A549 (cell line): ENCODE measurements at regions not wholly inside any gene's neighbourhood (a gene's known extent, or its start where the extent isn't known, plus 50 kb on each side); places are given as distances from the start of the nearest gene placed in this dataset.

Experiments
- ATAC-seq, 2 experiments: fragments of 200-7000 bp in 1 of 2; fragments of >200 bp in 1 of 2; cut with Nextera tagmentation in 1 of 2; cut with Tn5 transposase in 1 of 2; 3 replicates each; pipeline versions ENCODE4 v1.8.0 to v1.9.1; 2018 to 2020; ENCODE audit warnings: mild to moderate bottlenecking in 1 of 2, moderate library complexity in 1 of 2
- CTCF ChIA-PET: fragments of 300-600 bp; sonication (Branson Sonifier 250); formaldehyde crosslinking; extraction: SDS; loops from one replicate; lab custom pipeline; 2021; ENCODE audit warnings: antibody characterized with exemption, inconsistent platforms; lab: Yijun Ruan, JAX
- POLR2A ChIA-PET: fragments of 350-600 bp; formaldehyde crosslinking; extraction: SDS; loops from one replicate; lab custom pipeline; 2021; ENCODE audit warnings: antibody characterized with exemption, inconsistent platforms; lab: Yijun Ruan, JAX
- DNase-seq, 2 experiments: peaks; one replicate each; pipeline versions ENCODE4 v3.0.0 to v3.0.0-alpha.2; 2011 to 2016; ENCODE audit warnings: low read depth in 1 of 2, low spot score in 1 of 2
- FAIRE-seq: peaks from 2 replicates; lab custom pipeline; 2011; peaks lifted over from hg19 to GRCh38; lab: Jason Lieb, UNC
- H3K27ac ChIP-seq, 2 experiments: fragments of >200 bp; sonication (Bioruptor Twin); formaldehyde crosslinking; 3 replicates each; pipeline ENCODE4 v1.5.1; 2016 to 2017
- H3K4me1 ChIP-seq: fragments of >200 bp; sonication (Bioruptor Twin); formaldehyde crosslinking; 3 replicates; pipeline ENCODE4 v1.6.1; 2016
- H3K4me2 ChIP-seq: fragments of >200 bp; sonication (Bioruptor Twin); formaldehyde crosslinking; 3 replicates; pipeline ENCODE4 v1.6.1; 2016
- H3K4me3 ChIP-seq: fragments of >200 bp; sonication (Bioruptor Twin); formaldehyde crosslinking; 3 replicates; pipeline ENCODE4 v1.5.1; 2016
- H3K9me3 ChIP-seq: fragments of >200 bp; sonication (Bioruptor Twin); formaldehyde crosslinking; 3 replicates; pipeline ENCODE4 v1.6.1; 2016
- CBX8 ChIP-seq: fragments of 200-600 bp; sonication (generic); IDR thresholded peaks from 2 replicates; pipeline ENCODE4 v1.6.1; 2016
- HOXB5 ChIP-seq: fragments of 250-450 bp; sonication (Bioruptor Pico); IDR thresholded peaks from 2 replicates; pipeline ENCODE4 v1.5.0; 2020; ENCODE audit warnings: mild to moderate bottlenecking, moderate library complexity
- MAFK ChIP-seq: fragments of 450-650 bp; IDR thresholded peaks from 2 replicates; pipeline ENCODE4 v1.6.1; 2014; ENCODE audit not compliant: partially characterized antibody
- MYC ChIP-seq: IDR thresholded peaks from 2 replicates; pipeline ENCODE4 v1.6.1; 2012; ENCODE audit warnings: mild to moderate bottlenecking, inconsistent platforms, low read length, improper control_type of control experiment, borderline replicate concordance
- POLR2AphosphoS2 ChIP-seq: conservative IDR thresholded peaks from 2 replicates; pipeline ENCODE4 v1.6.1; 2012; ENCODE audit warnings: low read length, improper control_type of control experiment, inconsistent platforms
- RAD21 ChIP-seq, 2 experiments: fragments of >200 bp in 1 of 2; sonication (Bioruptor Twin) in 1 of 2; formaldehyde crosslinking in 1 of 2; IDR thresholded peaks in 1 of 2; conservative IDR thresholded peaks in 1 of 2; 2 replicates in 1 of 2; 3 replicates in 1 of 2; pipeline ENCODE4 v1.6.1; 2012 to 2018; ENCODE audit warnings: inconsistent platforms in 1 of 2
- TFCP2L1 ChIP-seq: fragments of 250-450 bp; sonication (Bioruptor Pico); IDR thresholded peaks from 2 replicates; pipeline ENCODE4 v1.5.0; 2021; ENCODE audit warnings: mild to moderate bottlenecking
- ZC3H11A ChIP-seq: fragments of 450-650 bp; IDR thresholded peaks from 2 replicates; pipeline ENCODE4 v1.6.1; 2014; ENCODE audit warnings: antibody characterized with exemption, mild to moderate bottlenecking
- ZNF302 ChIP-seq: fragments of 250-450 bp; sonication (Bioruptor Pico); IDR thresholded peaks from 2 replicates; pipeline ENCODE4 v1.9.0; 2021; ENCODE audit warnings: inconsistent platforms, mild to moderate bottlenecking, moderate library complexity
- WGBS: methylation state at CpG from one replicate; pipeline ENCODE4 v1.1.6; 2017; ENCODE audit errors: missing lambda C conversion rate; 5-methylcytosine and 5-hydroxymethylcytosine counted together
- TF ChIP-seq, protein P1 (sequence below): fragments of 150-350 bp; IDR thresholded peaks from 2 replicates; pipeline ENCODE4 v1.6.1; 2014; ENCODE audit warnings: low read depth, mild to moderate bottlenecking, low read length
- TF ChIP-seq, protein P2 (sequence below): fragments of 250-450 bp; sonication (Bioruptor Pico); IDR thresholded peaks from 2 replicates; pipeline ENCODE4 v1.5.0; 2021; ENCODE audit warnings: mild to moderate bottlenecking, moderate library complexity, borderline replicate concordance
- TF ChIP-seq, protein P3 (sequence below): IDR thresholded peaks from 2 replicates; pipeline ENCODE4 v1.6.1; 2012; ENCODE audit warnings: low read depth, borderline replicate concordance

DNA sequence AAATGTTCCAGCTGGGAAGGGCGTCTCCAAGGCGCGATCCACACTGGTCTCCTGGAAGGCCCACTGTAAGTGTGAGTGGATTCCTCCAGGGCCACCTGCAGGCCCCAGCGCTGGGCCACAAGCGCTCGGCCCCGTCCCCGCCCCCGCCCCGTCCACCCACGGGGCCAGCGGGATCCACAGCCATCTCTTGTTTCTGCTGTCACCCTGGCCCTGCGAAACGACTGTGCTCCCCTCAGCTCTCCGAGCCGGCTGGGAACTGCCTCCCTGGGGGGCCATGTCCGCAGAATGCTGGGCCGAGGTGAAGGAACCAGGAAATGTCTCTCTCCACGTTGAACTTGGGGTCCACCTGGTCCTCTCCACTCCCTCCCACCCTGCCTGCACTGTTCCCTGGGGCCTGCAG, 1955.2 kb downstream of the TP53TG3F start (continued):
- TF ChIP-seq ZC3H11A (no peak), TFCP2L1 (CRISPR knock-in tag) (no peak), MYC (no peak)

DNA sequence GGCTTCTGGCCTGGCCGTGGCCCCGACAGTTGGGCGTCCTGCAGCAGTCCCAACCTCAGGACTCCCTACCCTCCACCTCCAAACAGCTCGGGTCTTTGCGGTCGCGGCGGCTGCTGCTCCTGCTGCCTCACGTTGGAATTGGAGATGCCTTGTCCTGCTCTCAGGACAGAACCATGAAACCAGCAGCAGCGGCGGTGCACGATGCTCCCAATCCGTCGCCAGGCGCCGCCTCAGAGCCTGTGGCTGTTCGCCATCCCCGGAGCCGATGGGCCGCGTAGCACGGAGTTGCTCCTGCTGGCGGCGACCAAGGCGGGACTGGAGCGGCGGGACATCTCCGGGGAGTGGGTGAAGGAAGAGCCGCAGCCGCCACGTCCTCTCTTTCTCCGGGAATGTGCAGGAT, 1965.9 kb downstream of the TP53TG3F start:
- Histone ChIP-seq H3K27ac (no peak overlapping the region), H3K9me3 (no peaks in the 10 kb centered on the region), H3K4me1 (no peaks in the 10 kb centered on the region), H3K4me3 (no peak overlapping the region), H3K4me2 (no peak overlapping the region)
- 61% methylated on average over 31 of the region's 32 CpGs for WGBS
- CTCF ChIA-PET: no interaction called here
- no peak for ATAC-seq
- DNase-seq: no peak
- no peak for TF ChIP-seq CBX8
- TF ChIP-seq ZNF302 (CRISPR knock-in tag): no peak
- no peak for TF ChIP-seq HOXB5 (CRISPR knock-in tag)
- FAIRE-seq: no peak
- POLR2A ChIA-PET: no interaction called here

DNA sequence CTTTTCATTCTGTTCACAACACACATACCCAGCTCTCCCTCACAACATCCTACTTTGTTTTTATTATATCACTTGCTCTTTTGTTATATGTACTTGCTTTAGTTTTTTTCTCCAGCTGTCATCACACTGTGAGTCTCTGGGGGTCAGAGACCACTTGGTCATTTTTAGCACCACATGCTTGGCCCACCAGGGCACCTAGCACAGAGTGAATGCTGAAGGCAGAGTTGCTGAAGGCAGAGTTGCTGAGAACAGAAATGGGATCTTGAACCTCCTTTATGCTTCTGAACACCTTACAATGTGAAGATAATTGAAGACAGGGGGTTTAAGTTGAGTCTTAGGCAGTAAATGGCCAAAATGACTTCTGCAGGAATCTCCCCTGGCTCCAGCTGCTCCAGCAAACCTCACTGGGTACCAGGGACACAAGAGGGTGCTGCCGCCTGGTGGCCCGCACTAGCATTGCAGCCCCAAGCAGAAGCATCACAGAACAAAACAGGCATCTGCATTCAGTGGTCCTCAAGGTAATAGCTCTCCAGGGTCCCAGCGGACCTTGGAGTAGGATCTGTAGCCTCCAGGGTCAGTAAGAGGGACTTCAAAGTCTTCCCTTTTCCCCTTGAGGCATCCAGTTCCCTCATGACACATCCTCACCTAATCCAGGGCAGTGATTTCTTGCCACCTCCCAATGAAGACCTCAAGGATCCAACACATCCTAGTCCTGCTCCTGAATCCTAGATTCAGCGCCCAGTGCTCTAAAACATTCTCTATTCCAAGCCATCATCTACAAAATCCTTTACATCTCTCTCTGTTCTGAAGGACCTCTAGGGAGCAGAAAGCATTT, 1972.6 kb downstream of the TP53TG3F start:
- 0 out of 6 replicates have a peak, but pooled peaks of 1 of the 2 experiments have one; percentile 35 for ATAC-seq
- H3K4me1 ChIP-seq: no peaks in the 10 kb centered on the region
- no peak overlapping the region for H3K4me2 ChIP-seq
- peak in 1 of 2 experiments; percentile 8 for DNase-seq
- TF ChIP-seq MYC (no peak), POLR2AphosphoS2 (no peak), RAD21 (conservative IDR thresholded peaks at IDR 0.05 in 1 of 2, IDR thresholded peaks at IDR 0.05 in 1 of 2) (peak in 1 of 2 experiments; percentile 27; a peak in 2 of 5 replicates)
- TF ChIP-seq, protein P1, sequence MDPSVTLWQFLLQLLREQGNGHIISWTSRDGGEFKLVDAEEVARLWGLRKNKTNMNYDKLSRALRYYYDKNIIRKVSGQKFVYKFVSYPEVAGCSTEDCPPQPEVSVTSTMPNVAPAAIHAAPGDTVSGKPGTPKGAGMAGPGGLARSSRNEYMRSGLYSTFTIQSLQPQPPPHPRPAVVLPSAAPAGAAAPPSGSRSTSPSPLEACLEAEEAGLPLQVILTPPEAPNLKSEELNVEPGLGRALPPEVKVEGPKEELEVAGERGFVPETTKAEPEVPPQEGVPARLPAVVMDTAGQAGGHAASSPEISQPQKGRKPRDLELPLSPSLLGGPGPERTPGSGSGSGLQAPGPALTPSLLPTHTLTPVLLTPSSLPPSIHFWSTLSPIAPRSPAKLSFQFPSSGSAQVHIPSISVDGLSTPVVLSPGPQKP: no peak
- TF ChIP-seq, protein P2, sequence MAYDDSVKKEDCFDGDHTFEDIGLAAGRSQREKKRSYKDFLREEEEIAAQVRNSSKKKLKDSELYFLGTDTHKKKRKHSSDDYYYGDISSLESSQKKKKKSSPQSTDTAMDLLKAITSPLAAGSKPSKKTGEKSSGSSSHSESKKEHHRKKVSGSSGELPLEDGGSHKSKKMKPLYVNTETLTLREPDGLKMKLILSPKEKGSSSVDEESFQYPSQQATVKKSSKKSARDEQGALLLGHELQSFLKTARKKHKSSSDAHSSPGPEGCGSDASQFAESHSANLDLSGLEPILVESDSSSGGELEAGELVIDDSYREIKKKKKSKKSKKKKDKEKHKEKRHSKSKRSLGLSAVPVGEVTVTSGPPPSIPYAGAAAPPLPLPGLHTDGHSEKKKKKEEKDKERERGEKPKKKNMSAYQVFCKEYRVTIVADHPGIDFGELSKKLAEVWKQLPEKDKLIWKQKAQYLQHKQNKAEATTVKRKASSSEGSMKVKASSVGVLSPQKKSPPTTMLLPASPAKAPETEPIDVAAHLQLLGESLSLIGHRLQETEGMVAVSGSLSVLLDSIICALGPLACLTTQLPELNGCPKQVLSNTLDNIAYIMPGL (CRISPR knock-in tag): no peak
- FAIRE-seq: no peak
- WGBS: 7% methylated on average over 4 of the region's 4 CpGs
- POLR2A ChIA-PET: no interaction called here
- H3K27ac ChIP-seq: no peak overlapping the region
- H3K9me3 ChIP-seq: 0 out of 3 replicates have a peak, but pooled peaks cover 3% of the 10 kb centered on the region
- CTCF ChIA-PET: interaction anchor here (1.0 kb wide), 1 partner anchor 24 kb away, joined by 3 read pairs; no protein-coding TSS in a partner anchor
- H3K4me3 ChIP-seq: no peak overlapping the region

DNA sequence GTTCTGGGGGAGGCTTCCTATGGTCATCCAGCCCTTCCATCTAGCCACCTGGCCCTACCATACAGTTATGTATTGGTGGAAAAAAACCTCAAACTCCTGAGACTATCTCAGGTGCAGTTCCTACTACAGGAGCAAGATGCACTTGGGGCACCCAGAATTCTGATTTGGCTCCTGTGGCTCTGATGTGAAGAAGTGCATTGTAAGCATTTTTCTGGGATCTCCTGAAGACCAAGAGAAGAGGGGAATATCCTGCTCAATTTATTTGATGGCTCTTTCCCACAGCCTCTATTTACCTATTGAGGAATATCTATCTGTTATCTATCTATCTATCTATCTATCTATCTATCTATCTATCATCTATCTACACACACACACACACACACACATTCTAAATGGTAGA, 1981.5 kb downstream of the TP53TG3F start:
- peak; percentile 73 for TF ChIP-seq MAFK
- TF ChIP-seq, protein P3, sequence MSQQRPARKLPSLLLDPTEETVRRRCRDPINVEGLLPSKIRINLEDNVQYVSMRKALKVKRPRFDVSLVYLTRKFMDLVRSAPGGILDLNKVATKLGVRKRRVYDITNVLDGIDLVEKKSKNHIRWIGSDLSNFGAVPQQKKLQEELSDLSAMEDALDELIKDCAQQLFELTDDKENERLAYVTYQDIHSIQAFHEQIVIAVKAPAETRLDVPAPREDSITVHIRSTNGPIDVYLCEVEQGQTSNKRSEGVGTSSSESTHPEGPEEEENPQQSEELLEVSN: no peak
- TF ChIP-seq, all 56 proteins: peak for 1

More for the DNA sequence above, 1981.5 kb downstream of the TP53TG3F start:
- no peak overlapping the region for H3K27ac ChIP-seq
- FAIRE-seq (no peak), DNase-seq (no peak), ATAC-seq (no peak)
- H3K4me3 ChIP-seq: no peak overlapping the region
- ChIA-PET CTCF (no interaction called here), POLR2A (no interaction called here)
- no peak overlapping the region for H3K4me2 ChIP-seq
- no peaks in the 10 kb centered on the region for H3K4me1 ChIP-seq
- no peaks in the 10 kb centered on the region; the same call in 2 of the 3 replicates for H3K9me3 ChIP-seq
